ENCODE measurements at regions not wholly inside any gene's neighbourhood (a gene's known extent, or its start where the extent isn't known, plus 50 kb on each side); places are given as distances from the start of the nearest gene placed in this dataset.

GRCh38 chr16:72464597-72465368 is 292.8 kb upstream of the PMFBP1 start:
- TF ChIP-seq CTCF (IDR thresholded peaks at IDR 0.05) (no peak), POLR2A (IDR thresholded peaks at IDR 0.05) (no peak)
